HG02571 (cell line): ENCODE measurements at regions not wholly inside any gene's neighbourhood (a gene's known extent, or its start where the extent isn't known, plus 50 kb on each side); places are given as distances from the start of the nearest gene placed in this dataset.
"Not testable (repeated sequence)": the region's sequence is repeated elsewhere in the genome, so short reads cannot be mapped to it uniquely, and the experiment has no call there.

Experiments
- ATAC-seq: cut with Tn5 transposase; IDR thresholded peaks from one replicate; pipeline ENCODE4 v1.9.1; 2021; ENCODE audit warnings: mild to moderate bottlenecking, moderate library complexity; ENCODE audit not compliant: unreplicated experiment

GRCh38 chr5:159493696-159494095 is 163.4 kb upstream of the IL12B start:
- no peak for ATAC-seq

GRCh38 chr5:159496773-159497172 is 166.5 kb upstream of the IL12B start:
- no peak for ATAC-seq

- no peak for ATAC-seq
Observed at GRCh38 chr5:159497221-159497620, 166.9 kb upstream of the IL12B start.

GRCh38 chr5:159498630-159499029 is 168.3 kb upstream of the IL12B start:
- no peak for ATAC-seq

- ATAC-seq: not testable (repeated sequence)
Observed at GRCh38 chr5:159502116-159502515, 171.8 kb upstream of the IL12B start.

- ATAC-seq: no peak
Observed at GRCh38 chr5:159503236-159503635, 172.9 kb upstream of the IL12B start.

GRCh38 chr5:159504106-159504856 is 174.0 kb upstream of the IL12B start:
- ATAC-seq: no peak

- ATAC-seq: no peak
Observed at GRCh38 chr5:159504857-159505304, 174.6 kb upstream of the IL12B start.

- no peak for ATAC-seq
Observed at GRCh38 chr5:159507055-159507454, 176.8 kb upstream of the IL12B start.

GRCh38 chr5:159507661-159508060 is 177.4 kb upstream of the IL12B start:
- no peak for ATAC-seq

GRCh38 chr5:159508344-159508743 is 178.1 kb upstream of the IL12B start:
- no peak for ATAC-seq

GRCh38 chr5:159509002-159509660 is 178.8 kb upstream of the IL12B start:
- no peak for ATAC-seq

- ATAC-seq: no peak
Observed at GRCh38 chr5:159510282-159510681, 180.0 kb upstream of the IL12B start.

- no peak for ATAC-seq
Observed at GRCh38 chr5:159511570-159511969, 181.3 kb upstream of the IL12B start.

- no peak for ATAC-seq
Observed at GRCh38 chr5:159512064-159512463, 181.8 kb upstream of the IL12B start.

- ATAC-seq: no peak
Observed at GRCh38 chr5:159514229-159514810, 184.0 kb upstream of the IL12B start.

GRCh38 chr5:159515197-159515596 is 184.9 kb upstream of the IL12B start:
- ATAC-seq: no peak

- peak; percentile 91 for ATAC-seq
Observed at GRCh38 chr5:159515909-159516415, 185.7 kb upstream of the IL12B start.

GRCh38 chr5:159518371-159518770 is 188.1 kb upstream of the IL12B start:
- no peak for ATAC-seq

- no peak for ATAC-seq
Observed at GRCh38 chr5:159519365-159519764, 189.1 kb upstream of the IL12B start.

- ATAC-seq: no peak
Observed at GRCh38 chr5:159522841-159523240, 192.6 kb upstream of the IL12B start.

- not testable (repeated sequence) for ATAC-seq
Observed at GRCh38 chr5:159524279-159524678, 194.0 kb upstream of the IL12B start.
